Esophagus squamous epithelium (tissue), 5 donors: ENCODE measurements at regions not wholly inside any gene's neighbourhood (a gene's known extent, or its start where the extent isn't known, plus 50 kb on each side); places are given as distances from the start of the nearest gene placed in this dataset.

Experiments
- DNase-seq: peaks from one replicate; lab custom pipeline; 2025; lab: John Stamatoyannopoulos, UW
- H3K27ac ChIP-seq, 4 donors: fragments of 200-600 bp; sonication (generic); one replicate each; pipeline ENCODE4 v1.5.1; 2016 to 2019; ENCODE audit warnings: mild to moderate bottlenecking in 1 of 4
- H3K27me3 ChIP-seq, 4 donors: fragments of 200-600 bp; sonication (generic); 1 replicate in 3 of 4; 2 replicates in 1 of 4; pipeline versions ENCODE4 v1.5.1 to v1.6.0; 2017 to 2021; ENCODE audit warnings: antibody characterized with exemption in 1 of 4
- H3K36me3 ChIP-seq, 3 donors: fragments of 200-600 bp; sonication (generic); one replicate each; pipeline ENCODE4 v1.5.1; 2016 to 2019
- H3K4me1 ChIP-seq, 3 donors: fragments of 200-600 bp; sonication (generic); one replicate each; pipeline ENCODE4 v1.5.1; 2017 to 2019
- H3K4me3 ChIP-seq, 4 donors: fragments of 200-600 bp; sonication (generic); 1 replicate in 3 of 4; 2 replicates in 1 of 4; pipeline ENCODE4 v1.5.1; 2016 to 2019; ENCODE audit warnings: mild to moderate bottlenecking in 2 of 4, moderate library complexity in 1 of 4
- H3K9me3 ChIP-seq, 3 donors: fragments of 200-600 bp; sonication (generic); one replicate each; pipeline ENCODE4 v1.5.1; 2016 to 2019
- CTCF ChIP-seq, 6 experiments: fragments of 450-650 bp in 4 of 6; fragments of 200-600 bp in 2 of 6; sonication (generic) in 2 of 6; IDR thresholded peaks; one replicate each; pipeline ENCODE4 v1.5.1; 2016 to 2019; ENCODE audit warnings: antibody characterized with exemption in 6 of 6, mild to moderate bottlenecking in 4 of 6, moderate library complexity in 4 of 6
- POLR2A ChIP-seq, 4 donors: fragments of 450-650 bp; IDR thresholded peaks; one replicate each; pipeline ENCODE4 v1.6.1; 2017; ENCODE audit warnings: antibody characterized with exemption in 4 of 4, mild to moderate bottlenecking in 4 of 4, moderate library complexity in 3 of 4
- WGBS, 2 donors: methylation state at CpG; one replicate each; pipeline ENCODE4 v1.1.5; 2018; 5-methylcytosine and 5-hydroxymethylcytosine counted together
- intact Hi-C: fragments of 100-400 bp; cut with DNase I; formaldehyde crosslinking; loops from one replicate; pipeline ENCODE4 v1.15.0; 2022
- donor health status: DM: yes; HTN: yes; CAD: no.

GRCh38 chr1:221439008-221439746 lies 302.7 kb downstream of the DUSP10 start:
- Histone ChIP-seq H3K27me3 (no peaks in the 10 kb centered on the region), H3K4me1 (peaks cover 0 to 27% (median 12%) of the 10 kb centered on the region in 3 donors), H3K27ac (peak overlapping the region in 2 of 4 donors; percentile 33 to 62), H3K4me3 (no peak overlapping the region), H3K9me3 (no peaks in the 10 kb centered on the region), H3K36me3 (no peaks in the 10 kb centered on the region)
- intact Hi-C loops, result loop anchor here (5.0 to 10.0 kb wide), 2 partner anchors 567 to 624 kb away; no protein-coding TSS in a partner anchor
- no peak for DNase-seq
- TF ChIP-seq CTCF (IDR thresholded peaks at IDR 0.05) (no peak), POLR2A (IDR thresholded peaks at IDR 0.05) (no peak)
- WGBS, 2 donors, result 35 to 49% methylated on average over 4 of the region's 4 CpGs

GRCh38 chr1:221439747-221440501 lies 302.0 kb downstream of the DUSP10 start:
- Histone ChIP-seq H3K27me3 (no peaks in the 10 kb centered on the region), H3K4me1 (peaks cover 0 to 27% (median 12%) of the 10 kb centered on the region in 3 donors), H3K4me3 (no peak overlapping the region), H3K9me3 (no peaks in the 10 kb centered on the region), H3K27ac (peak overlapping the region in 3 of 4 donors; percentile 33 to 62 (median 62)), H3K36me3 (no peaks in the 10 kb centered on the region)
- 15 to 16% methylated on average over 4 of the region's 4 CpGs for WGBS, 2 donors
- TF ChIP-seq POLR2A (IDR thresholded peaks at IDR 0.05) (no peak), CTCF (IDR thresholded peaks at IDR 0.05) (no peak)
- DNase-seq, result no peak
- intact Hi-C loops, result loop anchor here (5.0 to 10.0 kb wide), 2 partner anchors 568 to 625 kb away; no protein-coding TSS in a partner anchor

- H3K27ac ChIP-seq, result peak overlapping the region in 3 of 4 donors; percentile 33 to 62 (median 62)
- intact Hi-C loops, result no loop called here
- no peak overlapping the region for H3K4me3 ChIP-seq
- peaks cover 0 to 25% (median 12%) of the 10 kb centered on the region in 3 donors for H3K4me1 ChIP-seq
- TF ChIP-seq POLR2A (IDR thresholded peaks at IDR 0.05) (no peak), CTCF (IDR thresholded peaks at IDR 0.05) (no peak)
- WGBS, 2 donors, result 13 to 16% methylated on average over 5 of the region's 5 CpGs
- H3K27me3 ChIP-seq, result no peaks in the 10 kb centered on the region
- no peaks in the 10 kb centered on the region for H3K9me3 ChIP-seq
- no peak for DNase-seq
- no peaks in the 10 kb centered on the region for H3K36me3 ChIP-seq
Measured at GRCh38 chr1:221440658-221441057, 301.2 kb downstream of the DUSP10 start.

- H3K9me3 ChIP-seq, result no peaks in the 10 kb centered on the region
- no peak overlapping the region for H3K4me3 ChIP-seq
- intact Hi-C loops, result no loop called here
- H3K36me3 ChIP-seq, result no peaks in the 10 kb centered on the region
- H3K4me1 ChIP-seq, result peaks cover 0 to 23% (median 12%) of the 10 kb centered on the region in 3 donors
- H3K27ac ChIP-seq, result no peak overlapping the region
- TF ChIP-seq POLR2A (IDR thresholded peaks at IDR 0.05), result no peak
- TF ChIP-seq CTCF (IDR thresholded peaks at IDR 0.05), result no peak
- 82 to 94% methylated on average over 3 of the region's 3 CpGs for WGBS, 2 donors
- no peaks in the 10 kb centered on the region for H3K27me3 ChIP-seq
- DNase-seq, result no peak
Measured at GRCh38 chr1:221442056-221442455, 299.8 kb downstream of the DUSP10 start.

GRCh38 chr1:221444346-221444745 lies 297.5 kb downstream of the DUSP10 start:
- Histone ChIP-seq H3K4me1 (peaks cover 0 to 20% (median 12%) of the 10 kb centered on the region in 3 donors), H3K9me3 (no peaks in the 10 kb centered on the region), H3K4me3 (no peak overlapping the region), H3K36me3 (no peaks in the 10 kb centered on the region), H3K27ac (peak overlapping the region in 1 of 4 donors; percentile 4), H3K27me3 (no peaks in the 10 kb centered on the region)
- TF ChIP-seq CTCF (IDR thresholded peaks at IDR 0.05) (no peak), POLR2A (IDR thresholded peaks at IDR 0.05) (no peak)
- DNase-seq, result no peak
- intact Hi-C loops, result no loop called here
- 79 to 84% methylated on average over 6 of the region's 6 CpGs for WGBS, 2 donors
